ENCODE measurements at regions not wholly inside any gene's neighbourhood (a gene's known extent, or its start where the extent isn't known, plus 50 kb on each side); places are given as distances from the start of the nearest gene placed in this dataset.

DNA sequence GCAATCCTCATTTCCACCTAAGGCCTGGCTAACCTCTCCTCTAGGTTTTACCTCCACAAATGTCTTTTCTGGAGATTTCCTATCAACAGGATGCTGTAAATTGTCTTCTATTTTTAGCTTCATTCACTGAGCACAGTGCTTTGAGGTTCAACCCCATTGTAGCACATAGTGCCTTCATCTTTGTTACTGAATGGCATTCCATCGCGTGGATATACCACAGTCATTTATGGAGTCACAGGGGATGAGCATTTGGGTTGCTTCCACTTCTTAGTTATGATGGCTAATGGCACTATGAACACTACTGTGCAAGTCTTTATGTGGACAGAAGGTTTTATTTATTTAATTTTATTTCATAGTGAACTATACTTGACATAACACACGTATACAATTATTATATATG lies 387.1 kb downstream of the SMOC2 start:
- Mint-ChIP-seq H3K9me3 (no peaks in the 10 kb centered on the region), H3K36me3 (no peaks in the 10 kb centered on the region), H3K4me3 (no peak overlapping the region), H3K27me3 (ENCODE audit: low read depth) (no peaks in the 10 kb centered on the region), H3K27ac (no peak overlapping the region), H3K4me1 (peaks cover 29% of the 10 kb centered on the region)
- no peak for TF ChIP-seq CTCF (IDR thresholded peaks at IDR 0.05; ENCODE audit: unreplicated experiment)
- no peak for DNase-seq (ENCODE audit: low spot score in 2 of 2, unreplicated experiment in 2 of 2)

- Mint-ChIP-seq H3K36me3 (no peaks in the 10 kb centered on the region), H3K4me3 (no peak overlapping the region), H3K4me1 (peaks cover 29% of the 10 kb centered on the region), H3K9me3 (no peaks in the 10 kb centered on the region), H3K27ac (peak overlapping the region; percentile 45), H3K27me3 (ENCODE audit: low read depth) (no peaks in the 10 kb centered on the region)
- no peak for DNase-seq (ENCODE audit: low spot score in 2 of 2, unreplicated experiment in 2 of 2)
- TF ChIP-seq CTCF (IDR thresholded peaks at IDR 0.05; ENCODE audit: unreplicated experiment) = no peak
These were observed 386.5 kb downstream of the SMOC2 start for GRCh38 chr6:168827586-168827871.

DNA sequence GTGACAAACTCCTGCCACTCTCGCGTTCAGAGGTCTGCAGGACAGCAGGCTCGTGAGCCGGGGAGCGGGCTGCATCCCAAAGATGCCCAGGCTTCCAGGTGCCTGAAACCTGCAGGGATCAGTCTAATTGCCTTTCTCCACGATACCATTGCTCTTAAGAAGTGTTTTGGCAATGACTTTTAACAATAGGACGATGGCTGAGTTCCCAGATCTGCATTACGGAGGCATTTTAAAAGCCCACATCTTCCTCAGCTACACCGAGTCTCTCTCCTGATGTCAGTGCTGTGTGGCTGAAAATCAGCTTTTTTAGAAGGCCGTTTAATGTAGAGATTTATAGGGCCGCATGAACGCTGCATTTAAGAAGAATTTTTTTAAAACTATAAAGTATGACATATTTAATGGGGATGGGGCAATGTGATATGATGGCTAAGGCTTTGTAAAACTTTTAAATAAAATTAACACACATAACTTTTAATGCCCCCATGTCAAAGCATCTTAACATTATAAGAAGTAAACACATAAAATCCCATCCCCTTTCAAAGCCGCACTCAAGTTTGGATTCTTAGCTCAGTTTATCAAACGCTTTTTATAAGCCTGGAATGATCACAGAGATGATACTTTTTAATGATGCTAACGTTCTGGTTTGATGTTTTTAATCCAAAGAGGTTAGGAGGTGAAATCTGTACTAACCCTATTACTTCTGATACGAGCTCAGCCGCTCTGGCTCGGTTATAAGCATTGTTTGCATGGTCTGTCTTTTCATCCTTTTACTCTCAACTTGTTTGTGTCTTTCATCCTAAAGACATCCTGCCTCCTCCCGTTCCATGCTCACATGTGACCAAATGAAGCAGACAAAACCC lies 386.0 kb downstream of the SMOC2 start:
- Mint-ChIP-seq H3K27ac (peak overlapping the region; percentile 45), H3K4me1 (peaks cover 29% of the 10 kb centered on the region), H3K9me3 (no peaks in the 10 kb centered on the region), H3K36me3 (no peaks in the 10 kb centered on the region), H3K27me3 (ENCODE audit: low read depth) (no peaks in the 10 kb centered on the region), H3K4me3 (no peak overlapping the region)
- no peak for DNase-seq (ENCODE audit: low spot score in 2 of 2, unreplicated experiment in 2 of 2)
- TF ChIP-seq CTCF (IDR thresholded peaks at IDR 0.05; ENCODE audit: unreplicated experiment) = no peak

DNA sequence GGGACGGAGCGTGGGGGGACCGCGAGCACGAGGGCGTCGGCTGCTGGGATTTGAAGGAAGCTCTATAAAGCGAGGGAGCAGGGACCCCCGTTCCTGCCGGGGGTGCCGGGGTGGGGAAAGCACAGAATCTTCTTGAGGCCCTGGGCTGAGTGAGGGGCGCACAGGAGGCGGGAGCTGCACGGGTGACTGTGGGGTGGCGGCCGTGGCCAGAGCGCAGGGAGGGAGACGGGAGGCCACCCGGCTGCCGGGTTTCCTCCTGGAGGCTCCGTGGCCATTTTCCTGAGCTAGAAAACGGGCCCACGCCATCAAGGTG lies 385.1 kb downstream of the SMOC2 start:
- H3K27ac Mint-ChIP-seq = no peak overlapping the region
- no peak overlapping the region for H3K4me3 Mint-ChIP-seq
- TF ChIP-seq CTCF (IDR thresholded peaks at IDR 0.05; ENCODE audit: unreplicated experiment) = no peak
- H3K9me3 Mint-ChIP-seq = no peaks in the 10 kb centered on the region
- no peaks in the 10 kb centered on the region for H3K27me3 Mint-ChIP-seq (ENCODE audit: low read depth)
- DNase-seq (ENCODE audit: low spot score in 2 of 2, unreplicated experiment in 2 of 2) = no peak
- H3K4me1 Mint-ChIP-seq = peaks cover 29% of the 10 kb centered on the region
- no peaks in the 10 kb centered on the region for H3K36me3 Mint-ChIP-seq

GRCh38 chr6:168825226-168826077 lies 384.5 kb downstream of the SMOC2 start:
- H3K27ac Mint-ChIP-seq = no peak overlapping the region
- H3K4me1 Mint-ChIP-seq = peaks cover 29% of the 10 kb centered on the region
- no peak for TF ChIP-seq CTCF (IDR thresholded peaks at IDR 0.05; ENCODE audit: unreplicated experiment)
- no peaks in the 10 kb centered on the region for H3K36me3 Mint-ChIP-seq
- no peak for DNase-seq (ENCODE audit: low spot score in 2 of 2, unreplicated experiment in 2 of 2)
- H3K4me3 Mint-ChIP-seq = no peak overlapping the region
- H3K27me3 Mint-ChIP-seq (ENCODE audit: low read depth) = no peaks in the 10 kb centered on the region
- H3K9me3 Mint-ChIP-seq = no peaks in the 10 kb centered on the region
